ENCODE measurements at regions not wholly inside any gene's neighbourhood (a gene's known extent, or its start where the extent isn't known, plus 50 kb on each side); places are given as distances from the start of the nearest gene placed in this dataset.

DNA sequence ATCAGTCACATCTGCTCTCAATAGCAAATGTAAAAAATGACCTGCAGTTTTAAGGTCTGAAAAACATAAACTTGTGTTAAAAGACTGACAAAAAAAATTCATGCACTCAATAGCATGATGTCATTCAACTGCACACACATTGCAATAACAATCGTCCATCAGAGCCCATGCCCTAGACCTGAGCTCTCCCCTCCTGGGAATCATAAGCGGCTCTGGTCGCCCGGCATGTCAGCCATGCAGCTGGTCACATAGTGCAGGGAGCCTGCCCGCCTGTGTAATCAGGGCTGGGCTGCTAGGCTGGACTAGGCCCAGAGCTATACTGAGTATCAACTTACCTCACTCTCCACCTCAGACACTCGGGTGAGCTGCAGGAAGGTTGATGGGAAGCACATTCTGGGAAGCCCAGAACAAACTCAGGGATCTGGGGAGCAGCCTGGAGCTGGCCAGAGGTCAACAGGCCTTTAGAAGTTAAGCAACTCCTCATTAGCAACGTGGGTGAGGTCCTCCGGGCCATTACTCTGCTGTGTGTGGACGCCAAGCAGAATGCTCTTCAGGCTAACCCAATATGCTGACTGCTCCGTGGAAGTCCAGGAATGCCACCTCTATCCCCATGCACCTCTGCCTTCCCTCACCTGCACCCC is 165.5 kb downstream of the TTC32 start:
- TF ChIP-seq, protein P1, sequence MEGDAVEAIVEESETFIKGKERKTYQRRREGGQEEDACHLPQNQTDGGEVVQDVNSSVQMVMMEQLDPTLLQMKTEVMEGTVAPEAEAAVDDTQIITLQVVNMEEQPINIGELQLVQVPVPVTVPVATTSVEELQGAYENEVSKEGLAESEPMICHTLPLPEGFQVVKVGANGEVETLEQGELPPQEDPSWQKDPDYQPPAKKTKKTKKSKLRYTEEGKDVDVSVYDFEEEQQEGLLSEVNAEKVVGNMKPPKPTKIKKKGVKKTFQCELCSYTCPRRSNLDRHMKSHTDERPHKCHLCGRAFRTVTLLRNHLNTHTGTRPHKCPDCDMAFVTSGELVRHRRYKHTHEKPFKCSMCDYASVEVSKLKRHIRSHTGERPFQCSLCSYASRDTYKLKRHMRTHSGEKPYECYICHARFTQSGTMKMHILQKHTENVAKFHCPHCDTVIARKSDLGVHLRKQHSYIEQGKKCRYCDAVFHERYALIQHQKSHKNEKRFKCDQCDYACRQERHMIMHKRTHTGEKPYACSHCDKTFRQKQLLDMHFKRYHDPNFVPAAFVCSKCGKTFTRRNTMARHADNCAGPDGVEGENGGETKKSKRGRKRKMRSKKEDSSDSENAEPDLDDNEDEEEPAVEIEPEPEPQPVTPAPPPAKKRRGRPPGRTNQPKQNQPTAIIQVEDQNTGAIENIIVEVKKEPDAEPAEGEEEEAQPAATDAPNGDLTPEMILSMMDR (IDR thresholded peaks at IDR 0.05; ENCODE audit: extremely low read depth, missing control alignments): no peak
- DNase-seq (ENCODE audit: low spot score): no peak

DNA sequence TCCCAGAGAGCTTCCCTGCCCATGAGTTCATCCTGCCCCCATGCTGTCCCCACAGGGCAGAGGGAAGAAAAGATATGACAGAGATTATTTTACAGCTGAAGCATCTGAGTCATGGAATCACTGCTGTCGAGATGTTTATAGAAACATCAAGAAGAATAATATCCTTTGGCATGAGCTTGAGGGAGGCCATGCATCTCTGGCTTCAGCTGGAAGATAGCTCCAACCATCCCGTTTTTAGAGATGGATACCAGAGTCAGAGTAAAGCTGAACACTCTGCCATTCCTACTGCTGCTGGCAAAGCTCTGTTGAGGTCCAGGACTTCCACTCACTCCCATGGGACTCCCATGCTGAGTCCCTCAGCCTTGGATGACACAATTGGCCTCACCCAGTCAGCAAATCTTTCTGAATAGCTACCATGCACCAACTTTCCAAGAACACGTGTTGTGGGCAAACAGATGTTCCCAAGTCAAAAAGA is 167.8 kb downstream of the TTC32 start:
- TF ChIP-seq, protein P1 (IDR thresholded peaks at IDR 0.05; ENCODE audit: extremely low read depth, missing control alignments): no peak
- DNase-seq (ENCODE audit: low spot score): no peak

DNA sequence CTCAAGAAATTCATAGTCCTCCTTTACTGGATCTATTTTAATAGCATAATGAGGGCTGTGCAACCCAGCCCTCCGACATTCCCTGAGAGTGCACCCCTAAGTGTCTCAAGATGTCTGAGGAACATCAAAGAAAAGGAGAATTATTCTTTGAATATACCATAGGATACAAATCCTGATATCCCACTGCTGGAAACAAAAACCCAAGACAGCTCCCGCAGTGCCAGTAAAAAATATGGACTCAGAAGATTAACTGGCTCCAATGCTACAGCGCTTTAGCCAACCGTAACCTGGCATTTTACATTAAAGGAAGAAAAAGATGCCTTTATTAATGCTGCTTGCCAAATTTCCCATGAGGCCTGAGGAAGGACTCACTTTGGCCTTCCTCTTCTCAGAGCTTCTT is 168.4 kb downstream of the TTC32 start:
- TF ChIP-seq, protein P1 (IDR thresholded peaks at IDR 0.05; ENCODE audit: extremely low read depth, missing control alignments): no peak

DNA sequence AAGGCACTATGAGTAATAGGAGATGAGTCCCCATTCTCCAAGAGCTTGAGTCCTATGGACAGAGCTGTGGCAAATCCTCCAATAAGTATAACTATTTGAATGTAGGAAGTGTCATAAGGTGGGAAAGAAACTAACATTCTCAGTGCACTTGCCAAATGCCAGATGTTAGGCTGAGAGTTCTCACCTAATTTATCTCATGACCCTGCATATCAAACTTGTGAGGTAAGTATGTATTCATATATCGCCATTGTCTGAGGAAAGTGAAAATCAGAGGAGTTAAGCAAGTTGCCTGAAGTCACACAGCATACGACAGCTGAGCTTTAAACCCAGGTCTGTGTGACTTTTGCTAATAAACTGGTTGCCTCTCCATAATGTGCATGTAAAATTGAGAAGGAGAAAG is 169.5 kb downstream of the TTC32 start:
- TF ChIP-seq, protein P1 (IDR thresholded peaks at IDR 0.05; ENCODE audit: extremely low read depth, missing control alignments): no peak
- no peak for DNase-seq (ENCODE audit: low spot score)

More for the DNA sequence above, 168.4 kb downstream of the TTC32 start:
- DNase-seq (ENCODE audit: low spot score): no peak

DNA sequence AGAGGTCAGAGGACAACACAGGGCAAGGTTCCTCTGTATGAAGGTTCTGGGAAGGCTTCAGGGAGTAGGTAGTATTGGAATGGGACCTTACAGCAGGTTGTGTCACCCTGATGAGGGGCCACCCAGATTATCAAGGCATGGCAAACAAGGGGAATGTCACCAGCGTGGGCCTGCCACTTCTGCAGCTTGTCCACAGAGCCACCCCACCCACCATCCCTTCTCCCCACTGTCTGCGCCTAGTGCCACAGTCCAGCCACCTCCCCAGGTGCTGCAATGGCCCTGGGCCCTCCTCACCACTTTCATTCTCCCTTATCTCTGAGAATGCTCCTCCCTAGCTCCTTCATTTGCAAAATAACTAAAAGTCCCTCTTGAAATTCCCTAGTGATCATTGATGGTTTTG is 170.3 kb downstream of the TTC32 start:
- TF ChIP-seq, protein P1 (IDR thresholded peaks at IDR 0.05; ENCODE audit: extremely low read depth, missing control alignments): no peak
- no peak for DNase-seq (ENCODE audit: low spot score)

DNA sequence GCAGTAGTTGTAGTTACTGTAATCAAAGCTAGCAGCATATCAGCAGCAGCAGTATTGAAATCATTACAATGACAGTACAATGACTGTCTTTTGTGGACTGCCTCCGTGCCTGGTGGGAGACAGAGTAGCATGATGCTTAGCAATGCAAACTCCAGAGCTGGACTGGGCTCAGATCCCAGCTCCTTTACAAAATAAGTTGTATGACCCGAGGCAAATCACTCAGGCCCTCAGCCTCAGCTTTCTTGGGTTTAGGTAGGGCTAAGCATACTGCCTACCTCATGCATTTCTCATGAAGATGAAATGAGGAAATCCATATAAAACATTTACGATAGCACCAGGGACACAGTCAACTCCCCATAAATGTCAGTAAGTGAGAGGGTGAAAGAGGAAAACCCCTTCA is 170.7 kb downstream of the TTC32 start:
- TF ChIP-seq, protein P1 (IDR thresholded peaks at IDR 0.05; ENCODE audit: extremely low read depth, missing control alignments): no peak
- DNase-seq (ENCODE audit: low spot score): no peak

DNA sequence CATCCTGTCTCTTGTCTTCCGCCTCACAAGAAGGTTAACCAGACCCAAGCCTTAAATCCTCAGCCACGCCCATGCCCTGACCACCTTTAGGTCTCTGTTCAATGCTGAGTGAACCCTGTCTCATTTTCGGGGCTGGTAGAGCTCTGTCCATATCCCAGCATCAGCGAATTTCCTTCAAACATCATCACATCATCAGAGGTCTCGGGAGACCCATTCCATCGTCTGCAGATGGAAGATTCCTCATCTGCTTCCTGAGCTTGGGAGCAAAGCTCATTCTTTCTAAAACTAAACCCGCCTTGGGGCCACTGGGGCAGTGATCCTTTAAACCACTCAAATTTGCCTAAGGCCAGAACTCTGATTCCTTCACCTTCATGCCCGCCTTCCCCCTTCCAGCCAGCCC is 173.7 kb downstream of the TTC32 start:
- DNase-seq (ENCODE audit: low spot score): no peak
- TF ChIP-seq, protein P1 (IDR thresholded peaks at IDR 0.05; ENCODE audit: extremely low read depth, missing control alignments): no peak

All from GM20000 (cell line).